ENCODE measurements at regions not wholly inside any gene's neighbourhood (a gene's known extent, or its start where the extent isn't known, plus 50 kb on each side); places are given as distances from the start of the nearest gene placed in this dataset.

GRCh38 chr3:117820658-117821299, 1111.2 kb downstream of the TUSC7 start:
- no peak for TF ChIP-seq ZNF384 (IDR thresholded peaks at IDR 0.05)
- no peak for TF ChIP-seq SP1 (IDR thresholded peaks at IDR 0.05)
- TF ChIP-seq PKNOX1 (IDR thresholded peaks at IDR 0.05): no peak
- no peak for TF ChIP-seq SUZ12 (IDR thresholded peaks at IDR 0.05)
- TF ChIP-seq FOXM1 (IDR thresholded peaks at IDR 0.05; ENCODE audit: borderline replicate concordance): no peak
- no peak for TF ChIP-seq BHLHE40 (IDR thresholded peaks at IDR 0.05; ENCODE audit: borderline replicate concordance)
- no peak for TF ChIP-seq TARDBP (IDR thresholded peaks at IDR 0.05)
- TF ChIP-seq FOXK2 (IDR thresholded peaks at IDR 0.05): no peak
